ENCODE measurements at regions not wholly inside any gene's neighbourhood (a gene's known extent, or its start where the extent isn't known, plus 50 kb on each side); places are given as distances from the start of the nearest gene placed in this dataset.

DNA sequence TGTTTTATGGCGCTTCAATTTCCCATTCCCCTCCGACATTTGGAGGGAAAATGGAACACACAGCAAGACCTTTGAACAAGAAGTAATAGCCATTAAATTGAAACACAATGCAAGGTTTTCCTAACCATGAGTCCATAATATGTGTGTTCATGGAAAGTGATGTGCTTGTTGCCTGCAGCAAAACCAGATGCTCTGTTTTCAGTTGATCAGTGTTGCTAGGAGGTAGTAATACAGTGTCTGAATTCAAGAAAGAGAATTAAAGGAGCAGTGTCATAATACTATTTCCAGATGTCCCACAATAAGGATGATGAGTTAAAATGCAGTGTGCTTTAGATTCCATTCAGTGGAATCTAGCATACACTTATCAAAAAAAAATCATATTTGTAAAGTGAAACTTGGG, 637.4 kb upstream of the API5 start:
- TF ChIP-seq, protein P1, sequence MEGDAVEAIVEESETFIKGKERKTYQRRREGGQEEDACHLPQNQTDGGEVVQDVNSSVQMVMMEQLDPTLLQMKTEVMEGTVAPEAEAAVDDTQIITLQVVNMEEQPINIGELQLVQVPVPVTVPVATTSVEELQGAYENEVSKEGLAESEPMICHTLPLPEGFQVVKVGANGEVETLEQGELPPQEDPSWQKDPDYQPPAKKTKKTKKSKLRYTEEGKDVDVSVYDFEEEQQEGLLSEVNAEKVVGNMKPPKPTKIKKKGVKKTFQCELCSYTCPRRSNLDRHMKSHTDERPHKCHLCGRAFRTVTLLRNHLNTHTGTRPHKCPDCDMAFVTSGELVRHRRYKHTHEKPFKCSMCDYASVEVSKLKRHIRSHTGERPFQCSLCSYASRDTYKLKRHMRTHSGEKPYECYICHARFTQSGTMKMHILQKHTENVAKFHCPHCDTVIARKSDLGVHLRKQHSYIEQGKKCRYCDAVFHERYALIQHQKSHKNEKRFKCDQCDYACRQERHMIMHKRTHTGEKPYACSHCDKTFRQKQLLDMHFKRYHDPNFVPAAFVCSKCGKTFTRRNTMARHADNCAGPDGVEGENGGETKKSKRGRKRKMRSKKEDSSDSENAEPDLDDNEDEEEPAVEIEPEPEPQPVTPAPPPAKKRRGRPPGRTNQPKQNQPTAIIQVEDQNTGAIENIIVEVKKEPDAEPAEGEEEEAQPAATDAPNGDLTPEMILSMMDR (IDR thresholded peaks at IDR 0.05 in 4 of 5, conservative IDR thresholded peaks at IDR 0.05 in 1 of 5), result no peak
- TF ChIP-seq POLR2A (IDR thresholded peaks at IDR 0.05), result no peak
